Prostate gland (tissue), 2 donors: ENCODE measurements at regions not wholly inside any gene's neighbourhood (a gene's known extent, or its start where the extent isn't known, plus 50 kb on each side); places are given as distances from the start of the nearest gene placed in this dataset.

ENCODE experiments used
- DNase-seq: peaks from one replicate; pipeline ENCODE4 v3.0.0-alpha.2; 2019; ENCODE audit warnings: low spot score
- H3K27ac ChIP-seq, 2 donors: fragments of 200-600 bp; sonication (generic); 2 replicates each; pipeline ENCODE4 v1.5.1; 2017 to 2019
- H3K27me3 ChIP-seq: fragments of 200-600 bp; sonication (generic); replicated peaks from 2 replicates; pipeline ENCODE4 v1.5.1; 2019; ENCODE audit not compliant: insufficient read depth
- H3K36me3 ChIP-seq, 2 donors: fragments of 200-600 bp; sonication (generic); 1 replicate in 1 of 2; 2 replicates in 1 of 2; pipeline versions ENCODE4 v1.5.1 to v1.8.1; 2017 to 2019
- H3K4me1 ChIP-seq: fragments of 200-600 bp; sonication (generic); replicated peaks from 2 replicates; pipeline ENCODE4 v1.5.1; 2019
- H3K4me3 ChIP-seq, 2 donors: fragments of 200-600 bp; sonication (generic); 2 replicates each; pipeline ENCODE4 v1.5.1; 2017 to 2019
- H3K9me3 ChIP-seq: fragments of 200-600 bp; sonication (generic); 2 replicates; pipeline ENCODE4 v1.5.1; 2017
- CTCF ChIP-seq, 4 experiments: fragments of 200-600 bp in 2 of 4; fragments of 450-650 bp in 2 of 4; sonication (generic) in 2 of 4; IDR thresholded peaks; 1 replicate in 3 of 4; 2 replicates in 1 of 4; pipeline ENCODE4 v1.5.1; 2016 to 2019; ENCODE audit warnings: antibody characterized with exemption in 4 of 4, mild to moderate bottlenecking in 2 of 4, moderate library complexity in 2 of 4
- POLR2A ChIP-seq: fragments of 450-650 bp; IDR thresholded peaks from one replicate; pipeline ENCODE4 v1.6.1; 2016; ENCODE audit warnings: antibody characterized with exemption, mild to moderate bottlenecking
- POLR2AphosphoS5 ChIP-seq: sonication (generic); formaldehyde crosslinking; IDR thresholded peaks from one replicate; pipeline ENCODE4 v1.6.1; 2017; ENCODE audit warnings: antibody characterized with exemption
- WGBS: methylation state at CpG from one replicate; pipeline ENCODE4 v1.1.5; 2018; 5-methylcytosine and 5-hydroxymethylcytosine counted together
- intact Hi-C: fragments of 100-400 bp; cut with DNase I; formaldehyde crosslinking; loops from one replicate; pipeline ENCODE4 v1.14.2; 2022

- TF ChIP-seq POLR2AphosphoS5 (no peak), POLR2A (no peak), CTCF (IDR thresholded peaks at IDR 0.05) (no peak)
- intact Hi-C loops: no loop called here
- H3K4me1 ChIP-seq: no peaks in the 10 kb centered on the region
- no peak overlapping the region for H3K4me3 ChIP-seq
- H3K36me3 ChIP-seq: no peaks in the 10 kb centered on the region
- no peak overlapping the region for H3K27ac ChIP-seq
- H3K27me3 ChIP-seq: no peaks in the 10 kb centered on the region
- WGBS: 63% methylated on average over 3 of the region's 3 CpGs
- no peak for DNase-seq
- H3K9me3 ChIP-seq: no peaks in the 10 kb centered on the region
These were observed 181.7 kb downstream of the RSL24D1 start for GRCh38 chr15:55015093-55015445.

GRCh38 chr15:55014391-55015092, 182.2 kb downstream of the RSL24D1 start:
- Histone ChIP-seq H3K9me3 (no peaks in the 10 kb centered on the region), H3K4me1 (no peaks in the 10 kb centered on the region), H3K36me3 (no peaks in the 10 kb centered on the region), H3K27me3 (no peaks in the 10 kb centered on the region), H3K27ac (no peak overlapping the region), H3K4me3 (no peak overlapping the region)
- WGBS: 79% methylated on average over 1 of the region's 1 CpG
- TF ChIP-seq POLR2A: no peak
- TF ChIP-seq CTCF (IDR thresholded peaks at IDR 0.05): no peak
- TF ChIP-seq POLR2AphosphoS5: no peak
- DNase-seq: no peak
- intact Hi-C loops: no loop called here

- Histone ChIP-seq H3K9me3 (no peaks in the 10 kb centered on the region), H3K36me3 (no peaks in the 10 kb centered on the region), H3K27ac (no peak overlapping the region), H3K27me3 (no peaks in the 10 kb centered on the region), H3K4me3 (no peak overlapping the region), H3K4me1 (no peaks in the 10 kb centered on the region)
- WGBS: 48% methylated on average over 4 of the region's 4 CpGs
- DNase-seq: no peak
- intact Hi-C loops: no loop called here
- TF ChIP-seq POLR2A (no peak), POLR2AphosphoS5 (no peak), CTCF (IDR thresholded peaks at IDR 0.05) (no peak)
These were observed 188.3 kb downstream of the RSL24D1 start for GRCh38 chr15:55008421-55008820.

GRCh38 chr15:55007561-55007960, 189.2 kb downstream of the RSL24D1 start:
- Histone ChIP-seq H3K27ac (no peak overlapping the region), H3K4me1 (no peaks in the 10 kb centered on the region), H3K27me3 (no peaks in the 10 kb centered on the region), H3K36me3 (no peaks in the 10 kb centered on the region), H3K9me3 (no peaks in the 10 kb centered on the region), H3K4me3 (no peak overlapping the region)
- DNase-seq: no peak
- 70% methylated on average over 5 of the region's 5 CpGs for WGBS
- intact Hi-C loops: no loop called here
- TF ChIP-seq POLR2A (no peak), POLR2AphosphoS5 (no peak), CTCF (IDR thresholded peaks at IDR 0.05) (no peak)

- Histone ChIP-seq H3K4me1 (no peaks in the 10 kb centered on the region), H3K27ac (no peak overlapping the region), H3K4me3 (no peak overlapping the region), H3K36me3 (no peaks in the 10 kb centered on the region), H3K27me3 (no peaks in the 10 kb centered on the region), H3K9me3 (no peaks in the 10 kb centered on the region)
- TF ChIP-seq CTCF (IDR thresholded peaks at IDR 0.05) (no peak), POLR2AphosphoS5 (no peak), POLR2A (no peak)
- DNase-seq: no peak
- intact Hi-C loops: no loop called here
These were observed 191.1 kb downstream of the RSL24D1 start for GRCh38 chr15:55005679-55006078.
